GM19193 (cell line): ENCODE measurements at regions not wholly inside any gene's neighbourhood (a gene's known extent, or its start where the extent isn't known, plus 50 kb on each side); places are given as distances from the start of the nearest gene placed in this dataset.

Experiments
- POLR2A ChIP-seq: IDR thresholded peaks from 4 replicates; pipeline ENCODE4 v1.6.1; 2011; ENCODE audit not compliant: insufficient read depth, insufficient read length; ENCODE audit errors: extremely low read depth

- TF ChIP-seq POLR2A = no peak
Measured at GRCh38 chr15:58284293-58284692, 146.1 kb downstream of the AQP9 start.

- no peak for TF ChIP-seq POLR2A
Measured at GRCh38 chr15:58285212-58285920, 146.4 kb upstream of the LIPC start.

GRCh38 chr15:58285921-58286278 is 145.9 kb upstream of the LIPC start:
- TF ChIP-seq POLR2A = no peak

- TF ChIP-seq POLR2A = no peak
Measured at GRCh38 chr15:58286523-58286922, 145.3 kb upstream of the LIPC start.

GRCh38 chr15:58287891-58288290 is 143.9 kb upstream of the LIPC start:
- no peak for TF ChIP-seq POLR2A

- no peak for TF ChIP-seq POLR2A
Measured at GRCh38 chr15:58288592-58288991, 143.2 kb upstream of the LIPC start.

- no peak for TF ChIP-seq POLR2A
Measured at GRCh38 chr15:58291848-58292247, 139.9 kb upstream of the LIPC start.

GRCh38 chr15:58292751-58293175 is 139.0 kb upstream of the LIPC start:
- no peak for TF ChIP-seq POLR2A

- TF ChIP-seq POLR2A = no peak
Measured at GRCh38 chr15:58293622-58294550, 137.9 kb upstream of the LIPC start.

- TF ChIP-seq POLR2A = no peak
Measured at GRCh38 chr15:58294681-58295254, 137.0 kb upstream of the LIPC start.

- no peak for TF ChIP-seq POLR2A
Measured at GRCh38 chr15:58295637-58296215, 136.1 kb upstream of the LIPC start.

- TF ChIP-seq POLR2A = no peak
Measured at GRCh38 chr15:58296276-58296675, 135.5 kb upstream of the LIPC start.

- TF ChIP-seq POLR2A = no peak
Measured at GRCh38 chr15:58297639-58298038, 134.2 kb upstream of the LIPC start.

GRCh38 chr15:58298879-58299850 is 132.6 kb upstream of the LIPC start:
- TF ChIP-seq POLR2A = no peak
